ENCODE measurements at regions not wholly inside any gene's neighbourhood (a gene's known extent, or its start where the extent isn't known, plus 50 kb on each side); places are given as distances from the start of the nearest gene placed in this dataset.
A peak's percentile ranks its signal among the peaks of the same experiment; 100 is the strongest.

DNA sequence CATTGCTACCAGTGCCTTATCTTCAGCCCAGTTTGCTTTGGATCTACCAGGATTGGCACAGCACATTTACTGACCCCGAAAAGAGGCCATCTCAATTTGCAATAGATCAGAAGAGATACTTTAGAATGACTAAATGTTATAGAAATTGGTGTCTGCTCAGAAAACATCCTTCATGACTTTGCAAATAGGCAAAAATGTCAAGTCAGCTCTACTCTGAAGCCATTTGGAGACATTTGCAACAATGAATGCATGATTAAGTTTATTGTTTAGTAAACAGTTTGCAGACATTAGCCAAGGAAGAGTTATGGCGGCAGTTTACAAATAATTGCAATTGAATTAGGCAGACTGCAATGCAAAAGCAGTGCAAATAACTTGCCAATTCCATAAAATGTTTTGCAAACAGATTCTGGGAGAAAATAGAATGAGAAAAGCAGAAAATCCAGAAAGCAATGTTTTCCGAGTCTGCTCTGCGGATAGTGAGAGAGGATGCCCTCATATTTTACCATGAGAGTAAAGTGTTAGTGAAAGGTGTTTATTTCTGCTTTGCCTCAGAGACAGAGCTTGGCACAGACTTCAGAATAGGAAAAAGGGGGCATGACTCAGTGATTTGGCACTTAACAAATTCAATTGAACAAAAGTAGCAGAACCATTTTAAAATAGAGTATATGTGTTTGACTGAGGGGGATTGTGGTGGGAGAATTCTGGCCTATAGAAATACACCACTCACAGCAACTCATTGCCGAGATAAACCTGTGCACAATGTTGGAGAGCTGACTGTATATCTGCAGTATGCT, 334.9 kb upstream of the NR2F2 start:
- TF ChIP-seq SPI1 (IDR thresholded peaks at IDR 0.05; ENCODE audit: borderline replicate concordance, low read depth) (no peak), POLR2AphosphoS5 (IDR thresholded peaks at IDR 0.05; ENCODE audit: low read depth) (no peak), GABPA (IDR thresholded peaks at IDR 0.05; ENCODE audit: low read depth) (no peak)
- TF ChIP-seq, protein P1, sequence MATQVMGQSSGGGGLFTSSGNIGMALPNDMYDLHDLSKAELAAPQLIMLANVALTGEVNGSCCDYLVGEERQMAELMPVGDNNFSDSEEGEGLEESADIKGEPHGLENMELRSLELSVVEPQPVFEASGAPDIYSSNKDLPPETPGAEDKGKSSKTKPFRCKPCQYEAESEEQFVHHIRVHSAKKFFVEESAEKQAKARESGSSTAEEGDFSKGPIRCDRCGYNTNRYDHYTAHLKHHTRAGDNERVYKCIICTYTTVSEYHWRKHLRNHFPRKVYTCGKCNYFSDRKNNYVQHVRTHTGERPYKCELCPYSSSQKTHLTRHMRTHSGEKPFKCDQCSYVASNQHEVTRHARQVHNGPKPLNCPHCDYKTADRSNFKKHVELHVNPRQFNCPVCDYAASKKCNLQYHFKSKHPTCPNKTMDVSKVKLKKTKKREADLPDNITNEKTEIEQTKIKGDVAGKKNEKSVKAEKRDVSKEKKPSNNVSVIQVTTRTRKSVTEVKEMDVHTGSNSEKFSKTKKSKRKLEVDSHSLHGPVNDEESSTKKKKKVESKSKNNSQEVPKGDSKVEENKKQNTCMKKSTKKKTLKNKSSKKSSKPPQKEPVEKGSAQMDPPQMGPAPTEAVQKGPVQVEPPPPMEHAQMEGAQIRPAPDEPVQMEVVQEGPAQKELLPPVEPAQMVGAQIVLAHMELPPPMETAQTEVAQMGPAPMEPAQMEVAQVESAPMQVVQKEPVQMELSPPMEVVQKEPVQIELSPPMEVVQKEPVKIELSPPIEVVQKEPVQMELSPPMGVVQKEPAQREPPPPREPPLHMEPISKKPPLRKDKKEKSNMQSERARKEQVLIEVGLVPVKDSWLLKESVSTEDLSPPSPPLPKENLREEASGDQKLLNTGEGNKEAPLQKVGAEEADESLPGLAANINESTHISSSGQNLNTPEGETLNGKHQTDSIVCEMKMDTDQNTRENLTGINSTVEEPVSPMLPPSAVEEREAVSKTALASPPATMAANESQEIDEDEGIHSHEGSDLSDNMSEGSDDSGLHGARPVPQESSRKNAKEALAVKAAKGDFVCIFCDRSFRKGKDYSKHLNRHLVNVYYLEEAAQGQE (IDR thresholded peaks at IDR 0.05; ENCODE audit: insufficient replicate concordance, low read depth) = no peak
- TF ChIP-seq, protein P2, sequence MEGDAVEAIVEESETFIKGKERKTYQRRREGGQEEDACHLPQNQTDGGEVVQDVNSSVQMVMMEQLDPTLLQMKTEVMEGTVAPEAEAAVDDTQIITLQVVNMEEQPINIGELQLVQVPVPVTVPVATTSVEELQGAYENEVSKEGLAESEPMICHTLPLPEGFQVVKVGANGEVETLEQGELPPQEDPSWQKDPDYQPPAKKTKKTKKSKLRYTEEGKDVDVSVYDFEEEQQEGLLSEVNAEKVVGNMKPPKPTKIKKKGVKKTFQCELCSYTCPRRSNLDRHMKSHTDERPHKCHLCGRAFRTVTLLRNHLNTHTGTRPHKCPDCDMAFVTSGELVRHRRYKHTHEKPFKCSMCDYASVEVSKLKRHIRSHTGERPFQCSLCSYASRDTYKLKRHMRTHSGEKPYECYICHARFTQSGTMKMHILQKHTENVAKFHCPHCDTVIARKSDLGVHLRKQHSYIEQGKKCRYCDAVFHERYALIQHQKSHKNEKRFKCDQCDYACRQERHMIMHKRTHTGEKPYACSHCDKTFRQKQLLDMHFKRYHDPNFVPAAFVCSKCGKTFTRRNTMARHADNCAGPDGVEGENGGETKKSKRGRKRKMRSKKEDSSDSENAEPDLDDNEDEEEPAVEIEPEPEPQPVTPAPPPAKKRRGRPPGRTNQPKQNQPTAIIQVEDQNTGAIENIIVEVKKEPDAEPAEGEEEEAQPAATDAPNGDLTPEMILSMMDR (IDR thresholded peaks at IDR 0.05; ENCODE audit: insufficient read depth, low read length) = no peak
- no peak for DNase-seq (ENCODE audit: low read depth in 1 of 2, low spot score in 1 of 2)
- Histone ChIP-seq H3K27ac (replicated peaks) (no peak overlapping the region), H3K27me3 (ENCODE audit: insufficient read depth, poor library complexity, severe bottlenecking) (no peaks in the 10 kb centered on the region), H3K4me3 (replicated peaks; ENCODE audit: insufficient read depth, low read length) (no peak overlapping the region)

DNA sequence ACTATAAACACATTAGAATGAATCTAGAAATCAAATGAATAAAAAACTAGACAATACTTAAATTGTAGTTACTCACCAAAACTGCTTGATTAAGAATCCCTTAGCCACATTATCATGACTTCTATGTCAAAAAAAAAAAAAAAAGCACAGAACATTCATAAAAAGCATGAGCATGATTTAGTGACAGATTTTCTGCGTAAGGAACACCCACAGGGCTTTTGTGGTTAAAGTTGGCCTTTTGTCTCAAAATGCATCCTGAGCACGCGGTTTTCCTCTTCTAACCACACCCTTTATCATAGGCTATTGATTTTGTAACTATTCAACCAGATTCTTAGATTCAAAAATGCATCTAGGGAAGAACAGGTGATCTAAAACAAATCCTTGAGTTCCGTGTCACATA, 334.0 kb upstream of the NR2F2 start:
- Histone ChIP-seq H3K27ac (replicated peaks) (no peak overlapping the region), H3K4me3 (replicated peaks; ENCODE audit: insufficient read depth, low read length) (no peak overlapping the region), H3K27me3 (ENCODE audit: insufficient read depth, poor library complexity, severe bottlenecking) (no peaks in the 10 kb centered on the region)
- DNase-seq (ENCODE audit: low read depth in 1 of 2, low spot score in 1 of 2) = peak in 1 of 2 experiments; percentile 12
- TF ChIP-seq, protein P2 (IDR thresholded peaks at IDR 0.05; ENCODE audit: insufficient read depth, low read length) = no peak
- TF ChIP-seq POLR2AphosphoS5 (IDR thresholded peaks at IDR 0.05; ENCODE audit: low read depth) = no peak

DNA sequence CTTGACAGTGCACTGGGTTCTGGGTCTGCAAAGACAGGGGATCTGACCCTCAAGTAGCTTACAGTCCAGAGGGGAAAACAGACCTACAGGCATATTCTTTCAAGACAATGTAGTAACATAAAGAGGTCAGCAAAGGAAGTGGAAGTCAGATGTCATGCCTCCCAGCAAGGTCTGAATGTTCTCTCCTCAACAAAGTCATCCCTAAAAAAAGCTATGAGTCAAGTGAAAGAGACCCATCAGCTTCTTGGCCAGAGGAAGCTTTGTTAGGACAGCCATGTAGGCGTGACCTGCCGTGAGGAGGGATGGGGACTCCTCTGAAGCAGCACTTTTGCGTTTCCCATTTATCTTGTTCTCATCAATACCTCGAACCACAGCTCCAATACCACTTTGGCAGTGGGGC, 331.6 kb upstream of the NR2F2 start:
- no peak for DNase-seq (ENCODE audit: low read depth in 1 of 2, low spot score in 1 of 2)

More for the DNA sequence above, 331.6 kb upstream of the NR2F2 start:
- Histone ChIP-seq H3K4me3 (replicated peaks; ENCODE audit: insufficient read depth, low read length) (no peak overlapping the region), H3K27ac (replicated peaks) (no peak overlapping the region), H3K27me3 (ENCODE audit: insufficient read depth, poor library complexity, severe bottlenecking) (no peaks in the 10 kb centered on the region)
- TF ChIP-seq, protein P2 (IDR thresholded peaks at IDR 0.05; ENCODE audit: insufficient read depth, low read length) = no peak
- TF ChIP-seq SPI1 (IDR thresholded peaks at IDR 0.05; ENCODE audit: borderline replicate concordance, low read depth) (no peak), POLR2AphosphoS5 (IDR thresholded peaks at IDR 0.05; ENCODE audit: low read depth) (no peak), GABPA (IDR thresholded peaks at IDR 0.05; ENCODE audit: low read depth) (no peak)
- TF ChIP-seq, protein P1 (IDR thresholded peaks at IDR 0.05; ENCODE audit: insufficient replicate concordance, low read depth) = no peak
